GM21381 (cell line): ENCODE measurements at regions not wholly inside any gene's neighbourhood (a gene's known extent, or its start where the extent isn't known, plus 50 kb on each side); places are given as distances from the start of the nearest gene placed in this dataset.
"Not testable (repeated sequence)": the region's sequence is repeated elsewhere in the genome, so short reads cannot be mapped to it uniquely, and the experiment has no call there.

Experiments
- ATAC-seq: cut with Tn5 transposase; IDR thresholded peaks from one replicate; pipeline ENCODE4 v1.9.1; 2021; ENCODE audit warnings: mild to moderate bottlenecking, moderate library complexity; ENCODE audit not compliant: unreplicated experiment

- no peak for ATAC-seq
Observed at GRCh38 chr12:9342614-9343353, 134.6 kb upstream of the PZP start.

- ATAC-seq, result no peak
Observed at GRCh38 chr12:9341260-9341585, 133.0 kb upstream of the PZP start.

DNA sequence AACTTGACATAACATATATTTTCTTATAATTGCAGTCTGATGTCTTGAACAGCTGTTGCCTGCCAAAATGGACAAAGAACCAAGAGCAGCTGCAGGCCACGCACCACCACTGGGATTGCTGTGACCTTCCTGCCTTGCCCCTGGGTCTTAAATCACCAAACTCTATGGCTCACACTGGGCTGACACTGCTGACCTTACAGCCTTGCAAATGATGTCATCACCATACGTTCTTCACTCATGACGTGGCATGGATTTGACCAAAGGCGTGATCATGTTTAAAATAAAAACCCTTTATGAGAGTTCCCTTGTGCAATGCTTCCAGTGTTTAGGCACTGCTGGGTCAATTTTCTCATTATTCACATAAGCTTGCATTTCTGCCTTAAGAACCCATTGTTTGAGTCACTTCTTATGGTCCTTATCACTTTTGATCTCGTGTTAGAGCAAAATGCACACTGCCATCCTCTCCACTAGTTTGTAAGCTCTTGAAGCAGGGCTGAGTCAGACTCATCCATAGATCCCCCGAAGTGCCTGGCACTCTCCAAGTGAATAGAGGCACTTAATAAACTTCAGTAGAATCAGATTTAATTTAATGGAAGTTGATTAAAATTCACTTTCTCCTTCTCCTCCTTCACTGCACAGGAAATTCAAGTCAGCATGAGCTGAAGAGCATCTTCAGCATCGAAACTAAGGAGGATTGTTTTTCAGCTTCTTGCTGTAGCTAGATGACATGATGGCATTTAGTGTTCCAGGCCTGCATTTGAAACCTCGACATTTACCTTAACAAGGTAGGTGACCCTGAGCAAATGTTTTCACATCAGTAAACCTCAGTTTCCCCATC lies 132.4 kb upstream of the PZP start:
- ATAC-seq, result no peak

GRCh38 chr12:9337656-9338055 lies 129.5 kb upstream of the PZP start:
- no peak for ATAC-seq

DNA sequence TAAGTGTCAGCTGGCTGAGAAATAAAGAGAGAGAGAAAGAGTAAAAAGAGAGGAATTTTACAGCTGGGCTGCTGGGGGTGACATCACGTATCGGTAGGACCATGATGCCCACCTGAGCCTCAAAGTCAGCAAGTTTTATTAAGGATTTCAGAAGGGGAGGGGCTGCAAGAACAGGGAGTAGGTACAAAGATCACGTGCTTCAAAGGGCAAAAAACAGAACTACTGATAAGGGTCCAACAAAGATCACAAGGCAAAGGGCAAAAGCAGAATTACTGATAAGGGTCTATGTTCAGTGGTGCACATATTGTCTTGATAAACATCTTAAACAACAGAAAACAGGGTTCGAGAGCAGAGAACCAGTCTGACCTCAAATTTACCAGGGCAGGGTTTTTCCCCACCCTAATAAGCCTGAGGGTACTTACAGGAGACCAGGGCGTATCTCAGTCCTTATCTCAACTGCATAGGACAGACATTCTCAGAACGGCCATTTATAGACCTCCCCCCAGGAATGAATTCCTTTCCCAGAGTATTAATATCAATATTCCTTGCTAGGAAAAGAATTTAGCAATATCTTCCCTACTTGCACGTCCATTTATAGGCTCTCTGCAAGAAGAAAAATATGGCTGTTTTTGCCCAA lies 128.3 kb upstream of the PZP start:
- ATAC-seq, result not testable (repeated sequence)

DNA sequence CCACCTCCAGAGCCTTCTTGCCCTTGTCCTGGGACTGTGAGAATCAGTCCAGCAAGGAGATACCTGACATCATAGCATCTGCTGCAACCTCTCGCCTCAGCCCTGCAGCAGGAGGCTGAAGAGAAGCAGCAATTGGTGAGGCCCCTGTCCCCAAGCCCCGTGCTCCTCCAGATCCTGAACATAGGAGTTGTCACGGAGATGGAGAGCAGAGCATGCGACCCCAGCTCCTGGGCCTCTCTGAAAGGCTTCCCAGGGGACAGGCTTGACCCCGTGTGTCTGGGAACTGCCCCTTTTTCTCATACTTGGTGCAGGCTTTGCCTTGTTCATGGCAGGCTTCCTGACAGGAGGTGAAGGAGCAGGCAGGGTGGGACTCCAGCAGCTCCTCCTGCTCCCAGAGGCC lies 127.7 kb upstream of the PZP start:
- no peak for ATAC-seq

GRCh38 chr12:9334964-9335363 lies 126.8 kb upstream of the PZP start:
- ATAC-seq, result no peak

DNA sequence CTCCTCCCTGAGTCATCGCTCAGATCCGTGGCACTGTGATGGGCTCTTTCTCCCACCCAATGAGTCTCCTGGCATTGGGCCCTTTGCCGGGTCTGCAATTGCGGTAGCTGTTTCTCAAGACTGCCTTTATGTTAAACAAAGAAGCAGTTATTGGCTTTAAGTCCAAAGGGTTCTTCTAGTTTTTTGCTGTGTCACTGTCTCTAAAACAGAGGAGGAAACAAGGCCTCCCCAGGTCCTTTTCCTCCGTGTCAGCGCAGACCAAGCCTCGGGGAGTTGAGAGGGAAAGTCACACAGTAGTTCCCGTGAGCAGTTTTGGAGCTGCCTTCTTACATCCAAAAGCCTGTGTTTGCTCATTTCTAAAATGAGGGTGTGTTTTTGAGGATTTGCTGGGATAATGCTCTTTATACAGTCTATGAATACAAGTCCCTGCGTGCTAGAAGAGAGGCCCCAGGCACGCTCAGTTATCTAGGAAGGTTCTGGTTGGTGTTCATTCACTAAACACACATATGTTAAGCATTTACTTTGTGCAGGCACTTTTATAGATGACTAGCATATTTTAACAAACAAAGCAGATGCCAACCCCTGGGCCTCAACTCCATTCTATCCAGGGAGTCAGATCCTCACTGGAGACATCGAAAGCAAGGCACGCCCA lies 126.0 kb upstream of the PZP start:
- ATAC-seq, result no peak

DNA sequence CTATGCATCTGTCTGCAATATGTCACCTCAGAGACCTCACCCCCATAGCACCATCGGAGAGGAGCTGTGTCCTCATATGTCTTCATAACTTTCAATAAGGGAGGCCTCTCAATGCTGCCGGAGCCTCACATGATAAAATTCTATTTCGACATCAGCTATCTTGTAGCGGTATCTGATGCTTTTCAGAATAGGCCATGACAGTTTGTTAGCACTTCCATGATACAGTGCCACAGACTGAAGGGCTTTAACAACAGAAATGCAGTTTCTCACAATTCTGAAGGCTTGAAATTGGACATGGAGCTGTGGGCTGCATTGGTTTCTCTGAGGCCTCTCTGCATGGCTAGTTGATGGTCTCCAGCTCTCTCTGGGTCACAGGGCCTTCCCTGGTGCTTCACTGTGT lies 125.0 kb upstream of the PZP start:
- ATAC-seq, result no peak

DNA sequence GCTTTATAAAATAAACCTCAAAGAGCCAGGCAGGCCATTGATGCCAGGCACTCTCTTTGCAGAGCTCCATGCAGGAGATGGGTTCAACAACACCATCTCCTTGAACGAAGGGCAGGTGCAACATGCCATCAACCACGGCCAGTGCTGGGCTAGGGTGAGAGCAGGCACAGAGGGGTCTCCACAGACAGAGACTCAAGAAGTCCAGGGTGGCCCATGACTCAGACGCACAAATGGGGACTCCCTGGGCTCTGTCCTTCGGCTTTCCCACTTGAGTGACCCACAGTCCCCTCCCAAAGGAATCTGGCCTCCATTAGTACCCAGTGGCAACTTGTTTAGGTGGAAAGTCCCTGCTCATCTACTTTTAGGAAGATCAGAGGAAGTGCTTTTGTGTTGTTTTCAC lies 124.4 kb upstream of the PZP start:
- ATAC-seq, result no peak

DNA sequence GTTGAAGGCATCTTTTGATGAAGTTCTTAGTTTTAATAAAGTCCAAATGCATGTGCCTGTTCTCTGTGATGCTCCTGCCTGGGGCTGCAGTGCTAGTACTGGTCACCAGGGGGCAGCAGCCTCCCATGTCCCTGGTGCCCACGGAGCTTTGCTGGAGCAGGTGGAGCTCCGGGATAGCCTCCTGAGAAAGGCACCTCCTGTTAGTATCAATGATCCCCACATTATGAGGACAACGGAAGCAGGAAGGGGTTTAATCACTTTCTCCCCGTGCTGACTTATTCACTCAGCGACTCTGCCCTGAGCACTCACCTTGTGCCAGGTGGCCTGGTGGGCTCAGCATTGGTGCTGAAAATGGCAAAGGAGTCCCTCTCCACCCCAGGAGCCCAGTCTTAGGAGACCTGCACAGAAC lies 123.0 kb upstream of the PZP start:
- peak; percentile 52 for ATAC-seq

DNA sequence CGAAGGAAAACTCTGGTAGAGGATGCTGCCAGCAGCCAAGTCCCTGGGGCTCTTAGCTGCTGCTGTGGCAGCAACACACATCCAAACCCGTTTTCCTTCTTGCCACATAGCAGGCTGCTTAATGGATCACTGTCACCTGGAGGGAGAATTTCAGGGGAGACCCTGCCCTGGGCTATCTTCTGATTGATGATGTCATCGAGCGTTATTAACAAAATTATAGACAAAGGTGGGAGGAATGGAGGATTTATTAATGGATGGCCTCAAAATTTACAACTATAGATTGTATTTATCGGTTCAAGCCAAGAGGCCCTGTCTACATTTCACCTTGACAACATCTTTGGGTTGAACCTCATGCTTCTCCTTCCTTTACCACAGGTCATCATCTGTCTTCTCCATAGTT lies 120.8 kb upstream of the PZP start:
- ATAC-seq, result no peak

- ATAC-seq, result no peak
Observed at GRCh38 chr12:9328065-9328464, 119.9 kb upstream of the PZP start.

- no peak for ATAC-seq
Observed at GRCh38 chr12:9327320-9327719, 119.1 kb upstream of the PZP start.

DNA sequence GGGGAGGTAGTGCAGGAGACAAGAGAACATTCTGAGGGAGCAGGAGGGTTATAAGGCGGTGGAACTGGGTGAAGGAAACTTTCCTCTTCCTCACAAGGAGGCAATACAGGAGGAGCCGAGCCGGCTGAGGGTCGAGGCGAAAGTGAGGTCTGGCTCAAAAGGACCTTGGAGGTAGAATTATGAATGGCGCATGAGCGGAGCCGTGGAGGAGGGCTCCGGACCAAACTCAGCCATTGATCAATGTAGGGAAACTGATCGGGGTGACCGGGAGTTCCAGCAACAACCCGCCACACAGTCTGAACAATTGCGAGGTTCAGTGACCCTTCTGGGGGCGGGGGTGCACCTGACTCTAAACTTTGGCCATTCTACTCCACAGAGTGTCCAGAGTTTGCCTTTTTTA lies 118.7 kb upstream of the PZP start:
- not testable (repeated sequence) for ATAC-seq

DNA sequence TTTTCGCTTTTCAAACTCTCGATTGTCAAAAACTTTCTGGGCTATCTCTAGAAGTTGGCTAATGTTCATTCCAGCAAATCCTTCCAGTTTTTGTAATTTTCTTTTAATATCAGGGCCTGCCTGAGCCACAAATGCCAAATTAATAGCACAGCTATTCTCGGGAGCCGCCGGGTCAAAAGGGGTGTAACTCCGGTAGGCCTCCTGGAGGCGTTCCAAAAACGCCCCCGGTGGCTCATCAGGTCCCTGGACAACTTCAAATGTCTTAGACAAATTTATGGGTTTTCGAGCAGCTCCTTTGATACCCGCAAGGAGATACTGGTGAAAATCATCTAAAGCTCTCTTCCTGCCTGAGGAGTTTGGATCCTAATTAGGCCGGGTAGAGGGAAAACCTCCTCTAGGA lies 117.9 kb upstream of the PZP start:
- ATAC-seq, result no peak

DNA sequence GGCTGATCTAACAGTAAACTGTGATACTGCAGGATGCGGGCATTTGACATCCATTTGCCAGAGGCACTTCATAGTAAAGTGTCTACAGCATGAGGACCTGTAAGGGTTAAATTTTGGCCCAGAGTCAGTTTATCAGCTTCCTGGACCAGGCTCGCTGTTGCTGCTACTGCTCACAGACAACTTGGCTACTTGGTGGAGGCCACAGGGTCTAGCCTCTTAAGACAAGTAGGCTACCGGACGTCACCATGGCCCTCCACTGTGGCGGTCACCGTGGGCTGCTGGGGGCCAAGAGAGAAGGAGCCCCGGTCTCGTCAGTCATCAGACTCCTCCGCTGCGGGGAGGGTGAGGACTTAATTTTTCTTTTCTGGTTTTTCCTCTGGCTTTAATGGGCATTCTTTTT lies 117.3 kb upstream of the PZP start:
- ATAC-seq, result no peak

GRCh38 chr12:9324782-9325181 lies 116.6 kb upstream of the PZP start:
- ATAC-seq, result no peak

- no peak for ATAC-seq
Observed at GRCh38 chr12:9323144-9323681, 115.0 kb upstream of the PZP start.

DNA sequence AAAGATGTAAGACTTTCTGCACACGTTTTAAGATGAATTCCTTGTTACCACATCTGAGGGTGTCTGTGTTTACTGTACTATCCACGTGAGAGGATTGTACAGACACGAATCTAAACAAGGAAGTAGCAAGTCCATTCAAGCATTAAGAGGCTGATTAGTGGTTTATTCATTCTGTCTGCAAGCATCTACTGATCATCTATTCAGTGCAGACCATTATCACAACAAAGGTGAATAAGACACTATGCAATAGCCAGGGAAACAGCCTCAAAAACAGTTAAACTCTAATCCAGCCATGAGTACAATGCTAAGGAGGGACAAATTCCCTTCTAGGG lies 111.6 kb upstream of the PZP start:
- no peak for ATAC-seq

DNA sequence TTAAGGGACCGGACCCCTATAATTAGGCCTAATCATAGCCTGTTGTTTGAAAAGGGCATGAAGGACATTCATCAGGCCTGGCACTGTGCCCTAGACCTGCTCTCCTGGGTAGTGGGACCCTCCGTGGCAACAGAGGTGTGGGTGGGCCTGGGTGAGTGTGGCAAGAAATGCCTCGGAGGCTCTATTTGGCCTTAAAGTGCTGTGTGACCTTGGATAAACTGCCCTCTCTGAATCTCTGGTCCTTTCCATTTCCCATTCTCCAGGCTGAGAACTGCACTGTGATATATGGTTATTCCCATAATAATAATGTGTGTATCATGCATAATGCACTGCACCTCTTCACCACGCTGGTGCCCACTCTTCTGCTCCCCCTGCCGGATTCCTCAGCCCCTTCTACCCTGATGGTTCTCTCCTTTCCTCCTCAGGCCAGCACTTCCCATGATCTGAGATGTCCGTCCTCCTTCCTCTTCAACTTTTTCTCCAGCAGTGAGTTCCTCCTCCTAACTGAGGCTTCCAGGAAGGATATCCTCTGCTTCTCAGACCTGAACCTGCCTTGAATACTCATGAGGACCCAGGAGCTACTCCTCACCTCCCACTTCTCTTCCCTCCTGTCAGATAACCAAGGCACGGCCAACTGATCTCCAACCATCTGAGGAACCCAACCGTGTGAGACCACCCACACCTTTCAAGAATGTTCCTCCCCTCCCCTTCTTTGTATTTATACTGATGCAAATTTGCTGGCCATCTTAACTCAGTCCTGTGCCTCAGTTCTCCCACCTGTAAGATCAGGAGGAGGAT lies 111.0 kb upstream of the PZP start:
- ATAC-seq, result no peak
